HepG2 (cell line): ENCODE measurements at regions not wholly inside any gene's neighbourhood (a gene's known extent, or its start where the extent isn't known, plus 50 kb on each side); places are given as distances from the start of the nearest gene placed in this dataset.

Experiments
- KAT8 ChIP-seq: IDR thresholded peaks from 2 replicates; pipeline ENCODE4 v1.6.1; 2016; ENCODE audit warnings: missing genetic modification reagents, missing compliant biosample characterization
- RBM39 ChIP-seq: fragments of 200-400 bp; formaldehyde crosslinking; IDR thresholded peaks from one replicate; pipeline ENCODE4 v1.6.1; 2018; ENCODE audit warnings: antibody characterized with exemption, mild to moderate bottlenecking, low read depth, low read length; ENCODE audit not compliant: poor library complexity, severe bottlenecking
- RFX1 ChIP-seq: fragments of 450-650 bp; IDR thresholded peaks from 2 replicates; pipeline ENCODE4 v1.6.1; 2017
- TF ChIP-seq, protein P1 (sequence below): sonication (generic); formaldehyde crosslinking; IDR thresholded peaks from 2 replicates; pipeline ENCODE4 v1.5.0; 2020; ENCODE audit warnings: missing genetic modification reagents
- TF ChIP-seq, protein P2 (sequence below): sonication (generic); formaldehyde crosslinking; IDR thresholded peaks from 2 replicates; pipeline ENCODE4 v1.4.0; 2020; ENCODE audit warnings: missing genetic modification reagents

DNA sequence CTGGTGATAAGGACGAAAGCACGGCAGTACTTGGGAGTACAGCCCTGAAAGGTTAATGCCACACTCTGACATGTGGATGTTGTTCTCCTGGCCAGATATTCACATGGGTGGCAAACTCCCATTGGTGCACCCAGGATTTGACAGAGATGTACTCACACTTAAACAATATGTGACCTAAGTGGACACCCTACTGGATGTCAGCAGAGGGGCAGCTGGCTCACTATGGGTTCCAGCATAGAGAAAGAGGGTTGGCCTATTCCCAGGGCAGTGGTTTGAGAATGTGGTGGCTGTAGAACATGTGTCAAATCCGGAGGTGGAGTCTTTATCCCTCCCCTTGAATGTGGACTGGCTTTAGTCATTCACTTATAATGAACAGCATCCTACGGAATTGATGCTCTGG lies 333.2 kb downstream of the DHX35 start:
- no peak for TF ChIP-seq RFX1
- TF ChIP-seq, protein P1, sequence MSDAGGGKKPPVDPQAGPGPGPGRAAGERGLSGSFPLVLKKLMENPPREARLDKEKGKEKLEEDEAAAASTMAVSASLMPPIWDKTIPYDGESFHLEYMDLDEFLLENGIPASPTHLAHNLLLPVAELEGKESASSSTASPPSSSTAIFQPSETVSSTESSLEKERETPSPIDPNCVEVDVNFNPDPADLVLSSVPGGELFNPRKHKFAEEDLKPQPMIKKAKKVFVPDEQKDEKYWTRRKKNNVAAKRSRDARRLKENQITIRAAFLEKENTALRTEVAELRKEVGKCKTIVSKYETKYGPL (CRISPR knock-in tag), result no peak
- TF ChIP-seq, protein P2, sequence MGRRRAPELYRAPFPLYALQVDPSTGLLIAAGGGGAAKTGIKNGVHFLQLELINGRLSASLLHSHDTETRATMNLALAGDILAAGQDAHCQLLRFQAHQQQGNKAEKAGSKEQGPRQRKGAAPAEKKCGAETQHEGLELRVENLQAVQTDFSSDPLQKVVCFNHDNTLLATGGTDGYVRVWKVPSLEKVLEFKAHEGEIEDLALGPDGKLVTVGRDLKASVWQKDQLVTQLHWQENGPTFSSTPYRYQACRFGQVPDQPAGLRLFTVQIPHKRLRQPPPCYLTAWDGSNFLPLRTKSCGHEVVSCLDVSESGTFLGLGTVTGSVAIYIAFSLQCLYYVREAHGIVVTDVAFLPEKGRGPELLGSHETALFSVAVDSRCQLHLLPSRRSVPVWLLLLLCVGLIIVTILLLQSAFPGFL (CRISPR knock-in tag), result no peak
- no peak for TF ChIP-seq RBM39
- no peak for TF ChIP-seq KAT8
